ENCODE measurements at regions not wholly inside any gene's neighbourhood (a gene's known extent, or its start where the extent isn't known, plus 50 kb on each side); places are given as distances from the start of the nearest gene placed in this dataset.

- Histone ChIP-seq H3K4me3 (replicated peaks in 1 of 3; ENCODE audit: low read depth in 2 of 3, low read length in 3 of 3) (no peak overlapping the region), H3K27ac (ENCODE audit: low read depth in 1 of 2, low read length in 2 of 2) (no peak overlapping the region), H2AFZ (ENCODE audit: insufficient read depth, low read depth, low read length, poor library complexity, severe bottlenecking) (no peak overlapping the region), H3K36me3 (replicated peaks in 1 of 2; ENCODE audit: control insufficient read depth in 1 of 2, insufficient read depth in 2 of 2, low read length in 2 of 2) (no peaks in the 10 kb centered on the region), H3K9me3 (replicated peaks in 1 of 2; ENCODE audit: control insufficient read depth in 1 of 2, insufficient read depth in 1 of 2, low read length in 2 of 2) (peaks cover 8 to 11% of the 10 kb centered on the region in 2 donors), H3K27me3 (ENCODE audit: control insufficient read depth in 2 of 2, insufficient read depth in 2 of 2, low read length in 2 of 2) (no peaks in the 10 kb centered on the region), H4K20me1 (ENCODE audit: insufficient read depth, low read length) (no peaks in the 10 kb centered on the region), H3K4me2 (replicated peaks; ENCODE audit: extremely low read depth, low read length, poor library complexity, severe bottlenecking) (no peak overlapping the region), H3K9ac (ENCODE audit: insufficient read depth, low read length, poor library complexity, severe bottlenecking) (no peak overlapping the region), H3K79me2 (ENCODE audit: insufficient read depth, low read length) (no peaks in the 10 kb centered on the region), H3K4me1 (ENCODE audit: control insufficient read depth in 1 of 2, insufficient read depth in 2 of 2, low read length in 2 of 2) (no peaks in the 10 kb centered on the region)
- peaks cover 5 to 13% (median 11%) of the 10 kb centered on the region in 7 donors for H3K9me3 Mint-ChIP-seq
- no peak for TF ChIP-seq CTCF (IDR thresholded peaks at IDR 0.05)
- H3K4me3 Mint-ChIP-seq, result no peak overlapping the region
- no peak for DNase-seq
- no peaks in the 10 kb centered on the region for H3K4me1 Mint-ChIP-seq
- 100% methylated on average over 5 of the region's 13 CpGs for WGBS (ENCODE audit: insufficient coverage)
- H3K36me3 Mint-ChIP-seq, result no peaks in the 10 kb centered on the region
- H3K27me3 Mint-ChIP-seq (ENCODE audit: low read depth in 3 of 3), result no peaks in the 10 kb centered on the region
- no peak overlapping the region for H3K27ac Mint-ChIP-seq
- intact Hi-C loops (cut with micrococcal nuclease), result no loop called here
Observed at GRCh38 chr3:174377684-174378083, 481.4 kb upstream of the NAALADL2 start.

- H3K9me3 Mint-ChIP-seq, result peaks cover 0 to 6% (median 5%) of the 10 kb centered on the region in 7 donors
- Histone ChIP-seq H3K27me3 (ENCODE audit: control insufficient read depth in 2 of 2, insufficient read depth in 2 of 2, low read length in 2 of 2) (no peaks in the 10 kb centered on the region), H3K4me1 (ENCODE audit: control insufficient read depth in 1 of 2, insufficient read depth in 2 of 2, low read length in 2 of 2) (no peaks in the 10 kb centered on the region), H3K4me3 (replicated peaks in 1 of 3; ENCODE audit: low read depth in 2 of 3, low read length in 3 of 3) (no peak overlapping the region), H4K20me1 (ENCODE audit: insufficient read depth, low read length) (no peaks in the 10 kb centered on the region), H3K9ac (ENCODE audit: insufficient read depth, low read length, poor library complexity, severe bottlenecking) (no peak overlapping the region), H3K27ac (ENCODE audit: low read depth in 1 of 2, low read length in 2 of 2) (no peak overlapping the region), H3K36me3 (replicated peaks in 1 of 2; ENCODE audit: control insufficient read depth in 1 of 2, insufficient read depth in 2 of 2, low read length in 2 of 2) (no peaks in the 10 kb centered on the region), H3K9me3 (replicated peaks in 1 of 2; ENCODE audit: control insufficient read depth in 1 of 2, insufficient read depth in 1 of 2, low read length in 2 of 2) (no peaks in the 10 kb centered on the region), H3K79me2 (ENCODE audit: insufficient read depth, low read length) (no peaks in the 10 kb centered on the region), H3K4me2 (replicated peaks; ENCODE audit: extremely low read depth, low read length, poor library complexity, severe bottlenecking) (no peak overlapping the region), H2AFZ (ENCODE audit: insufficient read depth, low read depth, low read length, poor library complexity, severe bottlenecking) (no peak overlapping the region)
- intact Hi-C loops (cut with micrococcal nuclease), result no loop called here
- H3K4me1 Mint-ChIP-seq, result no peaks in the 10 kb centered on the region
- no peaks in the 10 kb centered on the region for H3K36me3 Mint-ChIP-seq
- no peaks in the 10 kb centered on the region for H3K27me3 Mint-ChIP-seq (ENCODE audit: low read depth in 3 of 3)
- TF ChIP-seq CTCF (IDR thresholded peaks at IDR 0.05), result no peak
- WGBS (ENCODE audit: insufficient coverage), result no CpG with 5 or more reads among the region's 1 CpG
- H3K4me3 Mint-ChIP-seq, result no peak overlapping the region
- H3K27ac Mint-ChIP-seq, result no peak overlapping the region
- DNase-seq, result no peak
Observed at GRCh38 chr3:174382878-174383277, 476.3 kb upstream of the NAALADL2 start.
